Medulla oblongata (tissue), 1 donor: ENCODE measurements at regions not wholly inside any gene's neighbourhood (a gene's known extent, or its start where the extent isn't known, plus 50 kb on each side); places are given as distances from the start of the nearest gene placed in this dataset.
"Not testable (repeated sequence)": the region's sequence is repeated elsewhere in the genome, so short reads cannot be mapped to it uniquely, and the experiment has no call there.

Source experiments
- DNase-seq: peaks from one replicate; pipeline ENCODE4 v3.0.0-alpha.2; 2015; ENCODE audit errors: extremely low spot score

- no peak for DNase-seq
Observed at GRCh38 chr10:52540479-52540984, 226.5 kb downstream of the DKK1 start.

GRCh38 chr10:52541006-52541473 is 227.0 kb downstream of the DKK1 start:
- DNase-seq, result no peak

- DNase-seq, result no peak
Observed at GRCh38 chr10:52542906-52543305, 228.8 kb downstream of the DKK1 start.

GRCh38 chr10:52551046-52551445 is 221.5 kb downstream of the MBL2 start:
- DNase-seq, result no peak

- no peak for DNase-seq
Observed at GRCh38 chr10:52558090-52558489, 214.5 kb downstream of the MBL2 start.

- DNase-seq, result no peak
Observed at GRCh38 chr10:52561322-52561721, 211.3 kb downstream of the MBL2 start.

GRCh38 chr10:52563360-52563759 is 209.2 kb downstream of the MBL2 start:
- no peak for DNase-seq

- peak; percentile 8 for DNase-seq
Observed at GRCh38 chr10:52566471-52567246, 205.9 kb downstream of the MBL2 start.

GRCh38 chr10:52567247-52567580 is 205.4 kb downstream of the MBL2 start:
- DNase-seq, result no peak

- DNase-seq, result no peak
Observed at GRCh38 chr10:52568309-52568708, 204.3 kb downstream of the MBL2 start.

- DNase-seq, result peak; percentile 2
Observed at GRCh38 chr10:52570490-52570889, 202.1 kb downstream of the MBL2 start.

GRCh38 chr10:52571018-52571417 is 201.6 kb downstream of the MBL2 start:
- DNase-seq, result no peak

- DNase-seq, result no peak
Observed at GRCh38 chr10:52571516-52572182, 200.9 kb downstream of the MBL2 start.

- no peak for DNase-seq
Observed at GRCh38 chr10:52573347-52573746, 199.2 kb downstream of the MBL2 start.

GRCh38 chr10:52574697-52575096 is 197.9 kb downstream of the MBL2 start:
- DNase-seq, result no peak

GRCh38 chr10:52577047-52577446 is 195.5 kb downstream of the MBL2 start:
- no peak for DNase-seq

GRCh38 chr10:52578871-52579405 is 193.6 kb downstream of the MBL2 start:
- no peak for DNase-seq

GRCh38 chr10:52581636-52582035 is 190.9 kb downstream of the MBL2 start:
- DNase-seq, result not testable (repeated sequence)

- DNase-seq, result no peak
Observed at GRCh38 chr10:52583336-52583735, 189.2 kb downstream of the MBL2 start.

GRCh38 chr10:52586710-52587109 is 185.9 kb downstream of the MBL2 start:
- DNase-seq, result no peak

- peak; percentile 23 for DNase-seq
Observed at GRCh38 chr10:52597189-52597863, 175.3 kb downstream of the MBL2 start.

GRCh38 chr10:52598936-52599335 is 173.6 kb downstream of the MBL2 start:
- DNase-seq, result no peak
